ENCODE measurements at regions not wholly inside any gene's neighbourhood (a gene's known extent, or its start where the extent isn't known, plus 50 kb on each side); places are given as distances from the start of the nearest gene placed in this dataset.

GRCh38 chr18:75659535-75660023 lies 232.1 kb upstream of the SMIM21 start:
- DNase-seq (ENCODE audit: low spot score): no peak

GRCh38 chr18:75658330-75658729 lies 230.8 kb upstream of the SMIM21 start:
- DNase-seq (ENCODE audit: low spot score): no peak

GRCh38 chr18:75656563-75657247 lies 229.2 kb upstream of the SMIM21 start:
- no peak for DNase-seq (ENCODE audit: low spot score)

GRCh38 chr18:75656035-75656434 lies 228.5 kb upstream of the SMIM21 start:
- DNase-seq (ENCODE audit: low spot score): no peak

- no peak for DNase-seq (ENCODE audit: low spot score)
These were observed 227.6 kb upstream of the SMIM21 start for GRCh38 chr18:75654851-75655751.

- no peak for DNase-seq (ENCODE audit: low spot score)
These were observed 226.9 kb upstream of the SMIM21 start for GRCh38 chr18:75654386-75654785.

GRCh38 chr18:75652528-75652927 lies 225.0 kb upstream of the SMIM21 start:
- no peak for DNase-seq (ENCODE audit: low spot score)

GRCh38 chr18:75644871-75645270 lies 217.4 kb upstream of the SMIM21 start:
- DNase-seq (ENCODE audit: low spot score): no peak

- no peak for DNase-seq (ENCODE audit: low spot score)
These were observed 215.6 kb upstream of the SMIM21 start for GRCh38 chr18:75643083-75643482.

GRCh38 chr18:75639472-75639831 lies 211.9 kb upstream of the SMIM21 start:
- DNase-seq (ENCODE audit: low spot score): no peak

- DNase-seq (ENCODE audit: low spot score): no peak
These were observed 211.4 kb upstream of the SMIM21 start for GRCh38 chr18:75638776-75639471.

- DNase-seq (ENCODE audit: low spot score): no peak
These were observed 210.8 kb upstream of the SMIM21 start for GRCh38 chr18:75638223-75638775.

- no peak for DNase-seq (ENCODE audit: low spot score)
These were observed 207.6 kb upstream of the SMIM21 start for GRCh38 chr18:75635096-75635495.

GRCh38 chr18:75625966-75626365 lies 198.5 kb upstream of the SMIM21 start:
- DNase-seq (ENCODE audit: low spot score): no peak

- no peak for DNase-seq (ENCODE audit: low spot score)
These were observed 197.4 kb upstream of the SMIM21 start for GRCh38 chr18:75624869-75625268.

GRCh38 chr18:75621818-75622217 lies 194.3 kb upstream of the SMIM21 start:
- DNase-seq (ENCODE audit: low spot score): no peak

GRCh38 chr18:75618146-75618545 lies 190.6 kb upstream of the SMIM21 start:
- no peak for DNase-seq (ENCODE audit: low spot score)

GRCh38 chr18:75612456-75612855 lies 185.0 kb upstream of the SMIM21 start:
- no peak for DNase-seq (ENCODE audit: low spot score)

GRCh38 chr18:75607701-75608100 lies 180.2 kb upstream of the SMIM21 start:
- no peak for DNase-seq (ENCODE audit: low spot score)

- no peak for DNase-seq (ENCODE audit: low spot score)
These were observed 165.0 kb upstream of the SMIM21 start for GRCh38 chr18:75592527-75592926.

GRCh38 chr18:75588412-75588811 lies 160.9 kb upstream of the SMIM21 start:
- DNase-seq (ENCODE audit: low spot score): no peak

- no peak for DNase-seq (ENCODE audit: low spot score)
These were observed 159.6 kb upstream of the SMIM21 start for GRCh38 chr18:75587131-75587530.
